ENCODE measurements at regions not wholly inside any gene's neighbourhood (a gene's known extent, or its start where the extent isn't known, plus 50 kb on each side); places are given as distances from the start of the nearest gene placed in this dataset.

DNA sequence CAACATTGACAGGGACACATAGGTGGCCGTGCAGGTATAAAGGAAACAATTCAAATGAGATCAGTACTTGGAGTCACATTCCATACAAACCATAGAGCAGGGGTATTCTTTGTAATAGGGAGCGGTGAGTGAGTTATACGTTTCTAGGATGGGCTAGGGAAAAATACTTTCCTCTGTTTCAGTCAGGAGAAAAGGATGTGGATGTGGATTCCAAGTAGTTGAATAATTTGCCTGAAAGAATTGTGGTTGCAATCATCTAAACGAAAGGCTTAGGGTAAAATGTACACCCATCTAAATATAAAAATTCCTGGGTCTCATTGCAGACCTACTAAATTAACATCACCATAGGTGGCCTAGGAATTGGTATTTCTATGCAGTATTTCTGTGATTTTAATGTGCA is 270.7 kb upstream of the IGFBP3 start:
- no peak for TF ChIP-seq POLR2AphosphoS5 (IDR thresholded peaks at IDR 0.05; ENCODE audit: low read depth, low read length)
- no peak for TF ChIP-seq POLR2A (IDR thresholded peaks at IDR 0.05; ENCODE audit: borderline replicate concordance, extremely low read depth, insufficient read depth, insufficient read length)
- no peak for TF ChIP-seq CTCF (IDR thresholded peaks at IDR 0.05 in 2 of 3, conservative IDR thresholded peaks at IDR 0.05 in 1 of 3; ENCODE audit: borderline replicate concordance in 1 of 3, insufficient read depth in 1 of 3, low read depth in 2 of 3, low read length in 2 of 3)
- no peak for TF ChIP-seq ZNF274 (IDR thresholded peaks at IDR 0.05; ENCODE audit: low read depth, low read length)
- no peak for TF ChIP-seq EZH2 (IDR thresholded peaks at IDR 0.05)
- no peak for TF ChIP-seq EZH2phosphoT487 (IDR thresholded peaks at IDR 0.05; ENCODE audit: borderline replicate concordance)
- no peak for TF ChIP-seq REST (IDR thresholded peaks at IDR 0.05; ENCODE audit: low read depth)
- TF ChIP-seq YY1 (IDR thresholded peaks at IDR 0.05; ENCODE audit: extremely low read depth, insufficient replicate concordance, low read depth, low read length): no peak
- TF ChIP-seq RAD21 (IDR thresholded peaks at IDR 0.05; ENCODE audit: low read depth): no peak
- no peak for TF ChIP-seq EGR1 (IDR thresholded peaks at IDR 0.05; ENCODE audit: low read depth)
- no peak for TF ChIP-seq CBX3 (IDR thresholded peaks at IDR 0.05; ENCODE audit: low read depth)
- TF ChIP-seq TCF7L2 (IDR thresholded peaks at IDR 0.05; ENCODE audit: borderline replicate concordance, extremely low read depth, insufficient read depth, insufficient read length): no peak
